ENCODE measurements at regions not wholly inside any gene's neighbourhood (a gene's known extent, or its start where the extent isn't known, plus 50 kb on each side); places are given as distances from the start of the nearest gene placed in this dataset.

GRCh38 chr4:83759611-83760010 is 223.7 kb downstream of the GPAT3 start:
- H3K4me1 Mint-ChIP-seq (ENCODE audit: insufficient read depth, unreplicated experiment), result no peaks in the 10 kb centered on the region
- H3K9me3 Mint-ChIP-seq (ENCODE audit: unreplicated experiment), result no peaks in the 10 kb centered on the region
- CTCF ChIA-PET, result interaction anchor here (3.1 kb wide), 1 partner anchor 11 kb away, joined by 25 read pairs; no protein-coding TSS in a partner anchor
- BruUV-seq (replicated peaks), result no TSS peak
- no peak for DNase-seq (ENCODE audit: unreplicated experiment)
- H3K36me3 Mint-ChIP-seq (ENCODE audit: insufficient read depth, unreplicated experiment), result no peaks in the 10 kb centered on the region
- no peaks in the 10 kb centered on the region for H3K27me3 Mint-ChIP-seq (ENCODE audit: insufficient read depth, unreplicated experiment)
- no peak overlapping the region for H3K4me3 Mint-ChIP-seq (ENCODE audit: unreplicated experiment)
- H3K27ac Mint-ChIP-seq (ENCODE audit: low read depth, unreplicated experiment), result no peak overlapping the region
- intact Hi-C loops (cut with micrococcal nuclease), result no loop called here
- TF ChIP-seq, protein P1, sequence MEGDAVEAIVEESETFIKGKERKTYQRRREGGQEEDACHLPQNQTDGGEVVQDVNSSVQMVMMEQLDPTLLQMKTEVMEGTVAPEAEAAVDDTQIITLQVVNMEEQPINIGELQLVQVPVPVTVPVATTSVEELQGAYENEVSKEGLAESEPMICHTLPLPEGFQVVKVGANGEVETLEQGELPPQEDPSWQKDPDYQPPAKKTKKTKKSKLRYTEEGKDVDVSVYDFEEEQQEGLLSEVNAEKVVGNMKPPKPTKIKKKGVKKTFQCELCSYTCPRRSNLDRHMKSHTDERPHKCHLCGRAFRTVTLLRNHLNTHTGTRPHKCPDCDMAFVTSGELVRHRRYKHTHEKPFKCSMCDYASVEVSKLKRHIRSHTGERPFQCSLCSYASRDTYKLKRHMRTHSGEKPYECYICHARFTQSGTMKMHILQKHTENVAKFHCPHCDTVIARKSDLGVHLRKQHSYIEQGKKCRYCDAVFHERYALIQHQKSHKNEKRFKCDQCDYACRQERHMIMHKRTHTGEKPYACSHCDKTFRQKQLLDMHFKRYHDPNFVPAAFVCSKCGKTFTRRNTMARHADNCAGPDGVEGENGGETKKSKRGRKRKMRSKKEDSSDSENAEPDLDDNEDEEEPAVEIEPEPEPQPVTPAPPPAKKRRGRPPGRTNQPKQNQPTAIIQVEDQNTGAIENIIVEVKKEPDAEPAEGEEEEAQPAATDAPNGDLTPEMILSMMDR (IDR thresholded peaks at IDR 0.05; ENCODE audit: unreplicated experiment), result no peak
- POLR2A ChIA-PET, result interaction anchor here (0.6 kb wide), 1 partner anchor 13 kb away, joined by 3 read pairs; no protein-coding TSS in a partner anchor

- BruUV-seq (replicated peaks), result no TSS peak
- TF ChIP-seq, protein P1 (IDR thresholded peaks at IDR 0.05; ENCODE audit: unreplicated experiment), result no peak
- Mint-ChIP-seq H3K4me1 (ENCODE audit: insufficient read depth, unreplicated experiment) (no peaks in the 10 kb centered on the region), H3K27me3 (ENCODE audit: insufficient read depth, unreplicated experiment) (no peaks in the 10 kb centered on the region), H3K9me3 (ENCODE audit: unreplicated experiment) (no peaks in the 10 kb centered on the region), H3K4me3 (ENCODE audit: unreplicated experiment) (no peak overlapping the region), H3K36me3 (ENCODE audit: insufficient read depth, unreplicated experiment) (no peaks in the 10 kb centered on the region), H3K27ac (ENCODE audit: low read depth, unreplicated experiment) (no peak overlapping the region)
- ChIA-PET CTCF (interaction anchor here (0.6 to 3.1 kb wide), 4 partner anchors 12 to 779 kb away, joined by 3 to 25 read pairs (median 4); no protein-coding TSS in a partner anchor), POLR2A (no interaction called here)
- no peak for DNase-seq (ENCODE audit: unreplicated experiment)
- intact Hi-C loops (cut with micrococcal nuclease), result no loop called here
Observed at GRCh38 chr4:83758285-83758684, 222.4 kb downstream of the GPAT3 start.

DNA sequence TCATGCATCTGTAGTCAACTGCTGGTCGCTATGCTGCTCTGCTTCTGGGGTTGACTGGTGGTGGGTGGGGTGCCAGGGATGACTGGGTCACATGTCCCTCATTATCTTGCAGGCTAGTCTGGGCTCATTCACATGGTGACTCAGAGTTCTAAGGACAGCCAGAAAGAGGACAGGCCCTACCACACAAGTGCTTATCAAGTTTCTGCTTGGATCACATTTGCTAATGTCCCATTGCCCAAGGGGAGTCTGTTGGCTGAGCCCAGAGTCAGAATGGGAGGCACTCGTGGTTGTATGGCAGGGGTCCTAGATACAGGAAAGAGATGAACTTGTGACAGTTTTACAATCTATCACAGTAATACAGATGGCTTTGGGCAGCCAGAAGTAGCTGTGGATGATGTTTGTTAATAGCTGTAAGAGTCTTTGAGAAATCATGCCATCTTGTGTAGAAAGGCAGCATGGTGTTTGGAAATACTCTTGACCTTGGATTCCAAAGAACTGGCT is 221.3 kb downstream of the GPAT3 start:
- no peak overlapping the region for H3K4me3 Mint-ChIP-seq (ENCODE audit: unreplicated experiment)
- intact Hi-C loops (cut with micrococcal nuclease), result no loop called here
- no peaks in the 10 kb centered on the region for H3K9me3 Mint-ChIP-seq (ENCODE audit: unreplicated experiment)
- BruUV-seq (replicated peaks), result no TSS peak
- peak; percentile 25 for DNase-seq (ENCODE audit: unreplicated experiment)
- ChIA-PET POLR2A (interaction anchor here (0.7 kb wide), 1 partner anchor 765 kb away, joined by 4 read pairs; no protein-coding TSS in a partner anchor), CTCF (interaction anchor here (1.5 to 3.1 kb wide), 3 partner anchors 13 to 113 kb away, joined by 3 to 25 read pairs (median 4); no protein-coding TSS in a partner anchor)
- no peak overlapping the region for H3K27ac Mint-ChIP-seq (ENCODE audit: low read depth, unreplicated experiment)
- H3K4me1 Mint-ChIP-seq (ENCODE audit: insufficient read depth, unreplicated experiment), result no peaks in the 10 kb centered on the region
- TF ChIP-seq, protein P1 (IDR thresholded peaks at IDR 0.05; ENCODE audit: unreplicated experiment), result no peak
- H3K36me3 Mint-ChIP-seq (ENCODE audit: insufficient read depth, unreplicated experiment), result no peaks in the 10 kb centered on the region
- H3K27me3 Mint-ChIP-seq (ENCODE audit: insufficient read depth, unreplicated experiment), result no peaks in the 10 kb centered on the region

GRCh38 chr4:83753260-83753659 is 217.4 kb downstream of the GPAT3 start:
- Mint-ChIP-seq H3K36me3 (ENCODE audit: insufficient read depth, unreplicated experiment) (no peaks in the 10 kb centered on the region), H3K4me1 (ENCODE audit: insufficient read depth, unreplicated experiment) (peaks cover 6% of the 10 kb centered on the region), H3K27ac (ENCODE audit: low read depth, unreplicated experiment) (no peak overlapping the region), H3K27me3 (ENCODE audit: insufficient read depth, unreplicated experiment) (peaks cover 6% of the 10 kb centered on the region), H3K4me3 (ENCODE audit: unreplicated experiment) (no peak overlapping the region), H3K9me3 (ENCODE audit: unreplicated experiment) (no peaks in the 10 kb centered on the region)
- ChIA-PET POLR2A (no interaction called here), CTCF (interaction anchor here (0.7 kb wide), 1 partner anchor 375 kb away, joined by 3 read pairs; no protein-coding TSS in a partner anchor)
- intact Hi-C loops (cut with micrococcal nuclease), result no loop called here
- TF ChIP-seq, protein P1 (IDR thresholded peaks at IDR 0.05; ENCODE audit: unreplicated experiment), result no peak
- no peak for DNase-seq (ENCODE audit: unreplicated experiment)
- no TSS peak for BruUV-seq (replicated peaks)

All from MCF 10A (cell line).